Left ventricle myocardium inferior (tissue), 1 donor: ENCODE measurements at regions not wholly inside any gene's neighbourhood (a gene's known extent, or its start where the extent isn't known, plus 50 kb on each side); places are given as distances from the start of the nearest gene placed in this dataset.

Experiments
- DNase-seq: peaks from one replicate; pipeline ENCODE4 v3.0.0-alpha.2; 2020
- H3K27ac ChIP-seq: fragments of 200-600 bp; replicated peaks from 2 replicates; pipeline ENCODE4 v1.8.0; 2021
- H3K27me3 ChIP-seq: fragments of 200-600 bp; 2 replicates; pipeline ENCODE4 v1.8.0; 2021; ENCODE audit warnings: low read depth
- H3K36me3 ChIP-seq: fragments of 200-600 bp; 2 replicates; pipeline ENCODE4 v1.8.0; 2021
- H3K4me1 ChIP-seq: fragments of 200-600 bp; 2 replicates; pipeline ENCODE4 v1.8.0; 2021
- H3K4me3 ChIP-seq: fragments of 200-600 bp; 2 replicates; pipeline ENCODE4 v1.8.0; 2021; ENCODE audit warnings: mild to moderate bottlenecking, moderate library complexity
- H3K9me3 ChIP-seq: fragments of 200-600 bp; replicated peaks from 2 replicates; pipeline ENCODE4 v1.8.0; 2021
- intact Hi-C: fragments of 100-400 bp; cut with micrococcal nuclease; formaldehyde crosslinking; loops from one replicate; pipeline ENCODE4 v1.11.0; 2022
- TF ChIP-seq, protein P1 (sequence below): fragments of 200-600 bp; IDR thresholded peaks from 2 replicates; pipeline ENCODE4 v1.8.0; 2021; ENCODE audit warnings: antibody characterized with exemption, mild to moderate bottlenecking, borderline replicate concordance
- donor health status: DM: no; HTN: yes; CAD: no; lungs with severe emphysema.

DNA sequence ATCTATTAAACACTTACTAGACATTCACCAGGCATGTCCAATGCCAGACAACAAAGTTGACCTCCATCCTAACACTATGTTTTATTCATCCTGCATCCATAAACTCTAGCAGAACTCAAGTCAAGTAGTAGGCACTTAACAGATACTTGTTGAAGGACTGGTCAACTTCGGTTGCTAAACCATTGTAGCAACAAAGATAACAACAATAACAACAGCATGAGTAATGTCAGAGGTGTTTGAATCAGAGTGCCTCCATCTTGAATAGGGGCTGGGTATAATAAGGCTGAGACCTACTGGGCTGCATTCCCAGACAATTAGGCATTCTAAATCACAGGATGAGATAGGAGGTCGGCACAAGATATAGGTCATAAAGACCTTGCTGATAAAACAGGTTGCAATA lies 180.5 kb upstream of the ZNF462 start:
- peaks cover 14% of the 10 kb centered on the region for H3K4me1 ChIP-seq
- H3K27ac ChIP-seq = no peak overlapping the region
- H3K9me3 ChIP-seq = no peaks in the 10 kb centered on the region
- intact Hi-C loops = no loop called here
- no peak for DNase-seq
- TF ChIP-seq, protein P1, sequence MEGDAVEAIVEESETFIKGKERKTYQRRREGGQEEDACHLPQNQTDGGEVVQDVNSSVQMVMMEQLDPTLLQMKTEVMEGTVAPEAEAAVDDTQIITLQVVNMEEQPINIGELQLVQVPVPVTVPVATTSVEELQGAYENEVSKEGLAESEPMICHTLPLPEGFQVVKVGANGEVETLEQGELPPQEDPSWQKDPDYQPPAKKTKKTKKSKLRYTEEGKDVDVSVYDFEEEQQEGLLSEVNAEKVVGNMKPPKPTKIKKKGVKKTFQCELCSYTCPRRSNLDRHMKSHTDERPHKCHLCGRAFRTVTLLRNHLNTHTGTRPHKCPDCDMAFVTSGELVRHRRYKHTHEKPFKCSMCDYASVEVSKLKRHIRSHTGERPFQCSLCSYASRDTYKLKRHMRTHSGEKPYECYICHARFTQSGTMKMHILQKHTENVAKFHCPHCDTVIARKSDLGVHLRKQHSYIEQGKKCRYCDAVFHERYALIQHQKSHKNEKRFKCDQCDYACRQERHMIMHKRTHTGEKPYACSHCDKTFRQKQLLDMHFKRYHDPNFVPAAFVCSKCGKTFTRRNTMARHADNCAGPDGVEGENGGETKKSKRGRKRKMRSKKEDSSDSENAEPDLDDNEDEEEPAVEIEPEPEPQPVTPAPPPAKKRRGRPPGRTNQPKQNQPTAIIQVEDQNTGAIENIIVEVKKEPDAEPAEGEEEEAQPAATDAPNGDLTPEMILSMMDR = no peak
- no peaks in the 10 kb centered on the region for H3K27me3 ChIP-seq
- H3K4me3 ChIP-seq = no peak overlapping the region
- H3K36me3 ChIP-seq = no peaks in the 10 kb centered on the region

DNA sequence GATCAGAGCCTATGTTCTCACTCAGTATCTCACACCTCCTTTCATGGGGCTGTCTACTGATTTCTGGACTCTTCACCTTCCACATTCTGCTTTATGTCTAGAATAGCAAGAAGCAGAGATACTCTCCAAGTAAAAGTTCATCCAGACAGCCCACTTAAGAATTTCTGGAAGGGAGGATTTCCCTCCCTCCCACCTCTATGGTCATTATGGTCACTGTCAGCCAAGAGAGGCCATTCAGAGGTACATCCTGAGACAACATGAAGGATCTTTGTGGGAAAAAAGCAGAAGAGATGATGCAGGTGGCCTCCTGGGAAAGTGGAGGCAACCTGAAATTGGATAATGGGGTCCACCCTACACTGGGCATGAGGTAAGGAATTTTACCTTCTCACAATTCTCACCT lies 179.5 kb upstream of the ZNF462 start:
- H3K27me3 ChIP-seq = no peaks in the 10 kb centered on the region
- no peaks in the 10 kb centered on the region for H3K9me3 ChIP-seq
- no peak overlapping the region for H3K4me3 ChIP-seq
- intact Hi-C loops = no loop called here
- no peak for DNase-seq
- H3K27ac ChIP-seq = no peak overlapping the region
- TF ChIP-seq, protein P1 = no peak
- no peaks in the 10 kb centered on the region for H3K36me3 ChIP-seq
- peaks cover 14% of the 10 kb centered on the region for H3K4me1 ChIP-seq

DNA sequence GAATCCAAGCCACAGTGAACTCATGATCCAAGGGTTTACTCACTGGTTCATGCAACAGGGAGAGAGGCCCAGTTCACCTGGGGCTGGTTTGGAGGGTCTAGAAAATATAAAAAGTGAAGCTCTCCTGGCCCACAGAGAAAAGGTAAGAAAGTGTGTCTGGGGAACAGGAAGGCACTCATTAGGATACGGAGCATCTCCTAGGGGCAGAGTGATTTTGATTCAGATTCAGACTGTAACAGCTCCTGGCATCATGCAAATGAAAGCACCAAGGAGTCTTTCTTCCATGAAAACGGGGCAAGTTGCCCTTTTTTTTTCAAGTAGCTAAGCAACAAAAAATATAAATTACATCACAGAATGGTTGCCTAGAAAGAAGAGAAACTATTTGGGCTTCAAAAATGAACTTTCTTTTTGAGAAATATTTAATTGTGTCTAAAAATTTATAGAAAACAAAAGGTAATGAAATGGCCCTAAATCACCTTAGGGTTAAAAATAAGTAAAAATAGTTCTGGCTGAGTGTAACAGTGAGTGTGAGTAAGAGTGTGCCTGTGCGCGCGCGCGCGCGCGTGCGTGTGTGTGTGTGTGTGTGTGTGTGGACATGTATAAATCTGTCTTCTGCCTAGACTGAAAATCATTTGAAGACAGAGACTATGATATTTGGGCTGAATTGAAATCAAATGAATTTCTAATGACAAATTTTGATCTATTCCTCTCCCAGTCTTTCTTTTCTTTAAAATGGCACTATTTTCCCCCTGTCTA lies 177.8 kb upstream of the ZNF462 start:
- no peaks in the 10 kb centered on the region for H3K36me3 ChIP-seq
- H3K27me3 ChIP-seq = no peaks in the 10 kb centered on the region
- H3K27ac ChIP-seq = no peak overlapping the region
- no peak overlapping the region for H3K4me3 ChIP-seq
- no peak for DNase-seq
- TF ChIP-seq, protein P1 = no peak
- H3K9me3 ChIP-seq = no peaks in the 10 kb centered on the region
- H3K4me1 ChIP-seq = peaks cover 14% of the 10 kb centered on the region
- intact Hi-C loops = no loop called here

DNA sequence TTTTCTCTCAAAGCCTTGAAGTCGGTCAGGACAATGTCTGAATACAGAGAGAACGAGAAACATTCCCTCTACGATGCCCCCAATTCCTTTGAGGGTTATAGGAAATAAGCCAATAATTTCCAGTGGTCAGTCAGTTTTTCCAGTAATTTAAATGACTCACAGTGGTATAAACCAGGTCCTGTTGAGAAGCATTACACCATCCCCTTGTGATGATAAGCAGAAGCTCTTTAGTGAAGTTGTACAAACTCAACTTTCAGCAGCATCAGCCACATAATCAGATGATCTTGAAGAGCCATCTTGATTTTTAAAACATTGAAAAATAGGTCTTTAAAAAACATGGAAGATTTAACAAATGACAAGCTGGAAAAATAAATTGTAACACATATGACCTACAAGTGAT lies 173.9 kb upstream of the ZNF462 start:
- H3K4me3 ChIP-seq = no peak overlapping the region
- intact Hi-C loops = no loop called here
- no peak for DNase-seq
- TF ChIP-seq, protein P1 = no peak
- no peaks in the 10 kb centered on the region for H3K27me3 ChIP-seq
- H3K36me3 ChIP-seq = no peaks in the 10 kb centered on the region
- H3K9me3 ChIP-seq = no peaks in the 10 kb centered on the region
- no peak overlapping the region for H3K27ac ChIP-seq
- no peaks in the 10 kb centered on the region for H3K4me1 ChIP-seq

DNA sequence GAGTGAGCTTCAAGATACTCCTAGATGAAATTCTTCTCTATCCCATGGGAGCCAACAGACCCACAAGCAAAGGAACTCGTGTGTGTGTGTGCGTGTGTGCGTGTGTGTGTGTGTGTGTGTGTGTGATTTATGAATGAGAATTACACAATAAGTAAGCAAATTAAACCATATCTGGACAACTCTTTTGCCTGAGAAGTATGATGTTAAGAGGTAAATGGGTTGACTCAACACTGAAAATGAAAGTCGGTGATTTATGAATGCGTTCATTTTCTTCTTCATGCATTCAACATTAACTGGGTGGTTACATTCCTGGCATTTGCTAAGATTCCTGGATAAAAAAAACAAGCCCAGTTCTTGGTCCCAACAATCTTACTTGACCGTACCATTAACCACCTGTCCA lies 171.3 kb upstream of the ZNF462 start:
- no peaks in the 10 kb centered on the region for H3K27me3 ChIP-seq
- intact Hi-C loops = no loop called here
- DNase-seq = no peak
- no peaks in the 10 kb centered on the region for H3K9me3 ChIP-seq
- H3K4me3 ChIP-seq = no peak overlapping the region
- peaks cover 4% of the 10 kb centered on the region for H3K4me1 ChIP-seq
- TF ChIP-seq, protein P1 = no peak
- H3K27ac ChIP-seq = no peak overlapping the region
- H3K36me3 ChIP-seq = no peaks in the 10 kb centered on the region
